Bone marrow (tissue), 2 donors: ENCODE measurements at regions not wholly inside any gene's neighbourhood (a gene's known extent, or its start where the extent isn't known, plus 50 kb on each side); places are given as distances from the start of the nearest gene placed in this dataset.
A peak's percentile ranks its signal among the peaks of the same experiment; 100 is the strongest.
"Not testable (repeated sequence)": the region's sequence is repeated elsewhere in the genome, so short reads cannot be mapped to it uniquely, and the experiment has no call there.

Source experiments
- DNase-seq, 2 donors: peaks; one replicate each; lab custom pipeline; 2025; lab: John Stamatoyannopoulos, UW

GRCh38 chr1:25171013-25171412, 61.3 kb downstream of the SYF2 start:
- DNase-seq: not testable (repeated sequence)

DNA sequence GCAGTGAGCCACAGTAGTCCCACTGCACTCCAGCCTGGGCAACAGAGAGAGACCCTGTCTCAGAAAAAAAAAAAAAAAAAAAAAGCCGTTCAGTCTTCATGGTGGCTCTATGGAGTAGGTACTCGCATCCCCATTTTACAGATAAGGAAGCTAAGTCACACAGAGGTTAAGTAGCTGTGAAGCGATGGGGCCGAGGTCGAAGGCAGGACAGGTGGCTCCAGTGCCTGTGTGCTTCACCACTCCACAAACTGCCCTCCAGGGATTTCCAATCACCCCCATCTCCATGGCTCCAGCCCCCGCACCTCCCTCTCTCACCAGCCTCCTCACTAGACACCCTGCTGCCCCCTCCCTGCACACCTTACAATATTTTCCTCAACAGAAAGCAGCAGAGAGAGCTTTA, 61.9 kb downstream of the SYF2 start:
- DNase-seq: no peak

DNA sequence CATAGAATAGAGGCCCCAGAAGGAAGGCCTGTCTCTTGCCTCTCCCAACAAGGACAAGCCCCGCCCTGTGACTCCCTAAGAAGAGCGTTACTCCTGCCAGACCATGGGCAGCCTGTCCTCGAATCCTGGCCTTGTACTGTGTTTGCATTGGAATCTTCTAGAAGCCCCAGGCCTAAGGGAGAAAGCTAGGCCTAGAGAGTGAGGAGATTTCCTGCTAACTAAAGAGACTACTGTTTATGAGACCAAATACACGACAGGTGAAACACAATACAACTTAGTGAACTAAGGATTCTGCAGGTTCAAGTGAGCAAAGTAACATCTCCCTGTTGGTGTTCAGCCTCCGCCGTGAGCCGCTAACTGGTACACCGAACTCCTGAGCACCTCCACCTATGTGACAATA, 62.7 kb downstream of the SYF2 start:
- DNase-seq: no peak

DNA sequence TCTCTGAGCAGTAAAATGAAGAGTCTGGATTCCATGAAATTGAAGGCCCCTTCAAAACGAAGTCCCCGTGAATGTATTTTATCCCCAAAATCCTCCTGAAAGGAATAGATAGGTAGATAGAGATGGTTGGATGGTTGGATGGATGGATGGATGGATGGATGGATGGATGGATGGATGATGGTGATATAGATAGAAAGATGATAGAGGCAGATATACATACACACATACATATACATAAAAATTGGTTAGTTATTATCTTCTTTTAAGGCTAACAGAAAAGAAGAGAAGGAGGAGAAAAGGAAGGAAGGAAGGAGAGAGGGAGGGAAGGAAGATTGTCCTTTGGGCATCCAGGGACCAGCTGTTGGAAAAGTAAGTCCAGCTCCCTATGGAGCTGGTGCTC, 63.1 kb downstream of the SYF2 start:
- no peak for DNase-seq

DNA sequence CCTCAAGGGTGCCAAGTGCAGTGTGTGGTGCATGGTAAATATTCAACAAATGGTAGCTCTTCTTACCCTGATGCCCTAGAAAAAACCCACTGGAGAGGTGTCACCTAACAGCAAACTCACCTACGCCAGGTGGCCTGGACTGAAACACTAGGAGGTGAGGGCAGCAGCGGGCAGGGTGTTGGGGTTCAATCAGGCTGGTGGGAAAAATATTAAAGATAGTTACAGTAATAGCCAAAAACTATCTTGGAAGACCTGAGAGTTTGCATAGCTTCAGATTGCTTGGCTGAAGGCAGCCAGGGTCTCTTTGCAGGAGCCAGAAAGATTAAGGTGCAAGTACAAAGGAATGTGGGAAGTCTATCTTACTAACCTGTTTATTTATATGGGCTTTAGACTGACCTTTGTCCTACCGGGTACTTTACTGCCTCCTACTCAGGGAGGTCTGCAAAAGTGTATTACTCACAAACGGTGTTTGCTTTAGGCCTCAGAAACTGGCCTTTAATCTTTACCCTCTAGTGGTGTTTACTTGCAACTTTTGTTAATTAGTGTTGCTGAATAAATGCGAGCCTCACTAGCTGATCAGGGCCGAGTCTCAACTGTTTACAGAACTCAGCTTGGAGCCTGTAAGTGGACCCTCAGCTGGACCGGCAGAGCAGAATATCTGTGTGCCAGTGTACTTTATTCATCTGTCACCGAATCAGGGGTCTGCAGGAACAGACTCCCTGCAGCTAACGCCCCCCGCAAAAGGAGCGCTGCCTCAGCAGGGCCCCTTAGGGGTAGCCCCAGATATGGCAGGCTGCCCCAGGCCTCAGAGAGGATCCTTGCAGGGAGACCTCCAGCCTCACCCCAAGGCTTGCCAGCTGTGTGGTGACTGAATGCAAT, 63.9 kb downstream of the SYF2 start:
- no peak for DNase-seq

- DNase-seq: no peak
Measured at GRCh38 chr1:25167269-25168192, 64.8 kb downstream of the SYF2 start.

DNA sequence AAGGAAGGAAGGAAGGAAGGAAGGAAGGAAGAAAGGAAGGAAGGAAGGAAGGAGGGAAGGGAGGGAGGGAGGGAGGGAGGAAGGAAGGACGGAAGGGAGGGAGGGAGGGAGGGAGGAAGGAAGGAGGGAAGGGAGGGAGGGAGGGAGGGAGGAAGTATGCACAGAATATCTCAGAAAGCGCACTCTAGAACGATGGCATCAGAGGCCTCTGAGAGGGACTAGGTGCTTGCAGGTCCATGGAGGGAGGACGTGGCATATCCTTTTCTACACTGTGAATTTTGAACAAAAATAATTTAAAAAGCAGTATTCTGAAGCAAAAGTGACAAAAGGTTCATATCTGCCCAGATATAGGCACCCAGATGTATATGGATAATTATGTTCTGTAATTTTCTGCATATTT, 65.5 kb downstream of the SYF2 start:
- DNase-seq: no peak

DNA sequence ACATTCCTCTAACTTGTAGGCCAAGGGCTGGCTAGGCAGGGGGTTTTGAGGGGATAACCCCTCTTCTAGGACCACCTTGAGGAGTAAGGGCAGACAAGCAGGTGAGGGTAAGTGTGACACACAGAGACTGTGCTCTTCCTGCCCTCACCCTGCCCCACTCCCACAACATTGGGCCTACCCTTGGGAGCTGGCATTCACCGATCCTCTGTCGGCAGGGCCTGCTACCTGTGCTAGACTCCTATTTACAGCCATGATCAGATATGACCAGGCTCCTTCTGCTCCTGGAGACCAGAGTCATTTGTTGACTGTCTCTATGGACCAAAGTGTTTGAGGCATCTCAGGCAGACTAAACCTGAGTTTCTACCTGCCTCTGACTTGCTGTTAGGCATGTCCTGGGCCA, 68.3 kb downstream of the SYF2 start:
- no peak for DNase-seq

GRCh38 chr1:25161981-25162380, 70.3 kb downstream of the SYF2 start:
- no peak for DNase-seq

- no peak for DNase-seq
Measured at GRCh38 chr1:25157846-25158245, 74.5 kb downstream of the SYF2 start.

DNA sequence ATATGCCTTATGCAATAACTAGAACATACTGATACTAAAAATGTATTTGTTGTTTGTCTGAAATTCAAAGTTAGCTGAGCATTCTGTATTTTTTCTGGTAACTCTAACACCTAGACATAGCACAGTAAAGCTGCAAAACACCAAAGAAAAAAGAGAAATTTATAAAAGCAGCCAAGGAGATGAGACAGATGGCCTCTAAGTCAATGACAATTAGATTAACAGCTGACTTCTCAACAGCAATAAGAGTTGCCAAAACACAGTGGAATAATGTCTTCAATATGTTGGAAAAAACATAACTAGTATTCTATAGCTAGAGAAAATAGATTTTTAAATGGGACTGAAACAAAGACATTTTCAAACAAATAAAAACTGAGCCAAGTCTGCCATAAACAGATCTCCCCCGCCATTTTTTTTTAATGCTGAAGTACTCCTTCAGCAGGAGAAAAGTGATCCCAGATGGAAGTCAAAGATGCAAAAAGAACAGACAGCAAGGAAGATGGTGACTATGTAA, 81.3 kb downstream of the SYF2 start:
- DNase-seq: no peak

- DNase-seq: peak in 1 of 2 donors; percentile 82
Measured at GRCh38 chr1:25148673-25149300, 83.5 kb downstream of the SYF2 start.

GRCh38 chr1:25146451-25146855, 85.8 kb downstream of the SYF2 start:
- DNase-seq: no peak

- no peak for DNase-seq
Measured at GRCh38 chr1:25145775-25146393, 86.4 kb downstream of the SYF2 start.

DNA sequence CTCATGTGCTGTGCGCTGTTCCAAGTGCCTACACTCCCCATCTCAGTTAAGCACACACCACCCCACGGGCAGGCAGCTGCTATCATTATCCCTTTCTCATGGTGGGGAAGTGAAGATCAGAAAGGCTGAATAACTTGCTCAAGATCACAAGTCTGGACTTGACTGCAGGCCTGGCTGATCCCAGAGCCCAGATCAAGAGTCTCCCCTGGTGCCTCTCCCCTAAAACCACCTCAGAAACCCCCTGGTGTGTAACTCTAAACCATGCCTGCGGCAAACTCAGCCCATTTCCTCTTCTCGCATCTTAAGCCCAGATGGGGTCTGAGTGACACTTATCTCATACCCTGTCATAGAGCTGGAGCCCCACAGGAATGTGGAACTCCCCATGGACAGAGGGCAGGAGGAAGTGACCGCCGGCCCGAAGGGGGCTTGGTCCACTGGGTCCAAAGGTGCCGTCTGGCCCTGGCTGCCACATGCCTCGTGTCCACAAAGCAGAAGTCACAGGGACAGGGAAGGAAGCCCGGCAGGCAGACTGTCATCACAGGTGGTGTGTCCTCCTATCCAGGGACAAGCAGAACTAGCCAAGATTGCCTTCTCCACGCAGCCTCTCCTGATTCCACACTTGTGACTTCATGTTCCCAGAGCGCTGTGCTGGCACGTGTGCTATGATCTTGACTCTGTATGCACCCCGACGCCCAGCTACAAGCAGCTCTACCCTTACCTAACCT, 92.1 kb downstream of the SYF2 start:
- peak in 1 of 2 donors; percentile 58 for DNase-seq

DNA sequence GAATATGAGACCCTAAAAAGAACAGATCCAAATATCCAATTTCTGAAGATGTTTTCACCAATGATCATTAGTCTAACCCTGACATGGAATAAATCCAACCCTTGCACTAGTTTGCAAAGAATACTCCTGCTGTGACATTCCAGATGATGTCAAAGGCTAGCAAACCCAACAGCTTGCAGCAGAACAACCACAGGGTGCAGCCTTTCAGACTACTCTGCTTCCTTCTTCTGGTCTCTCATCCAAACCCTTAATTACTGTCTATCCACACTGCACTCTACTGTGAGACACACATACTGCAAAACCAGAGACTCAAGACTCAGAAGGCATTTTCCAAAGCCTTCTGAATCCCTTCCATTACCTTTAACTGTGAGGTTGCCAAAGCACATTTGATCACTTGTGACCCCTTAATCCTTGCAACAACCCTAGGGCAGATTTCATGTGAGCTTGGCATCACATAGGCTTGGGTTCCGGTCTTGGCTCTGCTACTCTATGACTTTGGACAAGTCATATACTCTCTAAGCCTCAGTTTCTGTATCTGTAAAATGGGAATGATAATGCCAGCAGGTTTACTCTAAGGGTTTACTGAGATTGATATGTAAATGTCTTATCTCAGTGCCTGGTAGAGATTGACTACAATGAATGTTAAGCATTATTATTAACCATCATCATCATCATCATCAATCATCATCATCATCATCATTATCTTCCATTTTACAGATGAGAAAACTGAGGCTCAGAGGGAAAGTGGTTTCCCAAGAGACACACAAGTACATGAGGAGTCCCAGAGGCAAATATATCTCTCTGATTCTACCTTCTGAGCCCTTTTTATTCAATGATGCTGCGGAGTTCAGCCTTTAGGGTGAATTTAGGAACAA, 94.5 kb downstream of the SYF2 start:
- no peak for DNase-seq

- no peak for DNase-seq
Measured at GRCh38 chr1:25137106-25137505, 95.2 kb downstream of the SYF2 start.

DNA sequence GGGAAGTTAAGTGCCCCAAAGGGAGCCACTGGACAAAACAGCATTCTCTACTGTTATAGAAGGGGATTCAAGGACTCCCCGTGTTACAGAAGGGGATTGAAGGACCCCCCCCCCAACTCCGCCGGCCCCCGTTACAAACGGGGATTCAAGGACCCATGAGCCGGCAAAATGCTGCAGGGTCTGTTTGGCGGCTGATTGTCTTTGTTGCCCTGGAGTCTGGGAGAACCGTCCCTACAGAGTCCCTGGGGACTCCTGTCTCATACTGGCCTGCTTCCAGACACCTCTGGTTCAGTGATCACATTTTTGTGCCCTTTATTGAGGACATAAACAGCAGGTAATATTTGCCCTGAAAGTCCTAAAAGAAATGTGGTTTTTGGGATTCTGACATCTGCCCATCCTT, 96.4 kb downstream of the SYF2 start:
- DNase-seq: no peak

DNA sequence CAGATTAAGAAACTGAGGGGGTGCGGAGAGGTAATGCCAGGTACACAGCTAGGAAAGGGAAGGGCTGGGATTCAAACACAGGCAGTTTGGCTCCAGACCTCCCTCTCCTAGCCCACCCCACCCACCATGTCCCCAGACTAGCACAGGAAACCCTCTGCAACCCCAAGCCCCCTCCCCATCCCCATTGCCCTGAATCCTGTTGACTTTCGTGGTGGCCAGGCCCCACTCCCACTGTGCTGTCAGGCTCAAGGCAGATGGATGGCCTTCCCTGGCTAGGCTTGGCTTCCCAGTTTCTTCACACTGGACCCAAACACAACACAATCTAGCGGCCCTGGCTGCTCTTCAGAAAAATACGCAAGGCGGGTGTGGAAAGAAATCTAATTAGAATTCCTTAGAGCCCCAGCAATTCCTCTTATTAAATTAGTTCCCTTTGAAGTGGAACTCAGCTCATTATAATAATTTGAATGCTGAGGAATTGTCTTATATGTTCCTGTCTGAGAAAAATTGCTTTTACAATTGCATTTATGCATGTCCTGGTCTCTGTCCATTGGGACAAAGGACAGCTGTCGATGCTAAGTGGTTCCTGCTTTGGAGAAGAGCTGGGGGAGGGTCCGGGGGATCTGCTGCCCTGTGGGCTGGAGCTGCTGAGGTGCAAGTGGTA, 97.4 kb downstream of the SYF2 start:
- no peak for DNase-seq

DNA sequence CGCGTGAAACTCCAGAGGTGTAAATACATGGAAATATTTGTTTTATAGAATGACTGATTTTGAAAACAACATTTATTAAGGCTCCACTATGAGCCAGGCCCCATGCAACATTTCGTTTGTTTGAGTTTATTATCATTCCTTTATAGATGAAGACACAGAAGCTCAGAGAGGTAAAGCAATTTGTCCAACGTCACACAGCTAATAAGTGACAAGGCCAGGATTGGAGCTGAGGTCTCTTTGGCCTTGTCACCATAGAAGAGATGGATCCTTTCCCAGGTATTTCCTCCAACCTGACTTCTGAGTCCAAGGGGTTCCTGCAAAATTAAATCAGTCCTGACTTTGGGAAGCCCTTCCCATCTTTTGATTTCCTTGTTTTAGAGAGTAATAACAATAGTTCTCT, 98.0 kb downstream of the SYF2 start:
- DNase-seq: no peak
